A549 (cell line): ENCODE measurements at regions not wholly inside any gene's neighbourhood (a gene's known extent, or its start where the extent isn't known, plus 50 kb on each side); places are given as distances from the start of the nearest gene placed in this dataset.

Experiments used
- ATAC-seq, 2 experiments: fragments of 200-7000 bp in 1 of 2; fragments of >200 bp in 1 of 2; cut with Nextera tagmentation in 1 of 2; cut with Tn5 transposase in 1 of 2; 3 replicates each; pipeline versions ENCODE4 v1.8.0 to v1.9.1; 2018 to 2020; ENCODE audit warnings: mild to moderate bottlenecking in 1 of 2, moderate library complexity in 1 of 2
- CTCF ChIA-PET: fragments of 300-600 bp; sonication (Branson Sonifier 250); formaldehyde crosslinking; extraction: SDS; loops from one replicate; lab custom pipeline; 2021; ENCODE audit warnings: antibody characterized with exemption, inconsistent platforms; lab: Yijun Ruan, JAX
- POLR2A ChIA-PET: fragments of 350-600 bp; formaldehyde crosslinking; extraction: SDS; loops from one replicate; lab custom pipeline; 2021; ENCODE audit warnings: antibody characterized with exemption, inconsistent platforms; lab: Yijun Ruan, JAX
- DNase-seq, 2 experiments: peaks; one replicate each; pipeline versions ENCODE4 v3.0.0 to v3.0.0-alpha.2; 2011 to 2016; ENCODE audit warnings: low read depth in 1 of 2, low spot score in 1 of 2
- FAIRE-seq: peaks from 2 replicates; lab custom pipeline; 2011; peaks lifted over from hg19 to GRCh38; lab: Jason Lieb, UNC
- H3K27ac ChIP-seq, 2 experiments: fragments of >200 bp; sonication (Bioruptor Twin); formaldehyde crosslinking; 3 replicates each; pipeline ENCODE4 v1.5.1; 2016 to 2017
- H3K4me1 ChIP-seq: fragments of >200 bp; sonication (Bioruptor Twin); formaldehyde crosslinking; 3 replicates; pipeline ENCODE4 v1.6.1; 2016
- H3K4me2 ChIP-seq: fragments of >200 bp; sonication (Bioruptor Twin); formaldehyde crosslinking; 3 replicates; pipeline ENCODE4 v1.6.1; 2016
- H3K4me3 ChIP-seq: fragments of >200 bp; sonication (Bioruptor Twin); formaldehyde crosslinking; 3 replicates; pipeline ENCODE4 v1.5.1; 2016
- H3K9me3 ChIP-seq: fragments of >200 bp; sonication (Bioruptor Twin); formaldehyde crosslinking; 3 replicates; pipeline ENCODE4 v1.6.1; 2016
- CHD2 ChIP-seq: fragments of 150-350 bp; IDR thresholded peaks from 2 replicates; pipeline ENCODE4 v1.6.1; 2014; ENCODE audit warnings: low read length; ENCODE audit not compliant: partially characterized antibody
- E2F6 ChIP-seq: IDR thresholded peaks from 2 replicates; pipeline ENCODE4 v1.6.1; 2012; ENCODE audit warnings: low read depth, borderline replicate concordance
- ELK1 ChIP-seq: fragments of 150-350 bp; IDR thresholded peaks from 2 replicates; pipeline ENCODE4 v1.6.1; 2014; ENCODE audit warnings: low read depth, mild to moderate bottlenecking, low read length
- EP300 ChIP-seq, 2 experiments: fragments of >200 bp; sonication (Bioruptor Twin); formaldehyde crosslinking; IDR thresholded peaks; 2 replicates in 1 of 2; 3 replicates in 1 of 2; pipeline ENCODE4 v1.6.1; 2016 to 2017
- FOSL2 ChIP-seq, 2 experiments: fragments of 450-650 bp in 1 of 2; fragments of >200 bp in 1 of 2; sonication (Bioruptor Twin) in 1 of 2; formaldehyde crosslinking; IDR thresholded peaks; 2 replicates each; pipeline versions ENCODE4 v1.5.0 to v1.6.1; 2016 to 2020; ENCODE audit warnings: mild to moderate bottlenecking in 1 of 2, moderate library complexity in 1 of 2
- GATA3 ChIP-seq: IDR thresholded peaks from 2 replicates; pipeline ENCODE4 v1.6.1; 2012; ENCODE audit warnings: borderline replicate concordance
- HOXB13 ChIP-seq: fragments of 250-450 bp; sonication (Bioruptor Pico); IDR thresholded peaks from 2 replicates; pipeline ENCODE4 v1.5.0; 2020; ENCODE audit warnings: low read depth, mild to moderate bottlenecking, moderate library complexity
- JUN ChIP-seq, 2 experiments: fragments of >200 bp; sonication (Bioruptor Twin); formaldehyde crosslinking; IDR thresholded peaks; 2 replicates in 1 of 2; 3 replicates in 1 of 2; pipeline ENCODE4 v1.6.1; 2016 to 2017
- MYC ChIP-seq: IDR thresholded peaks from 2 replicates; pipeline ENCODE4 v1.6.1; 2012; ENCODE audit warnings: mild to moderate bottlenecking, inconsistent platforms, low read length, improper control_type of control experiment, borderline replicate concordance
- POLR2A ChIP-seq: IDR thresholded peaks from 2 replicates; pipeline ENCODE4 v1.6.1; 2012; ENCODE audit warnings: mild to moderate bottlenecking, low read length
- POLR2AphosphoS2 ChIP-seq: conservative IDR thresholded peaks from 2 replicates; pipeline ENCODE4 v1.6.1; 2012; ENCODE audit warnings: low read length, improper control_type of control experiment, inconsistent platforms
- RCOR1 ChIP-seq: fragments of 150-350 bp; IDR thresholded peaks from 2 replicates; pipeline ENCODE4 v1.6.1; 2014; ENCODE audit warnings: antibody characterized with exemption, low read length, low read depth
- RNF2 ChIP-seq: fragments of 200-600 bp; sonication (generic); IDR thresholded peaks from 2 replicates; pipeline ENCODE4 v1.6.1; 2016; ENCODE audit warnings: low read depth, mild to moderate bottlenecking, antibody characterized with exemption, moderate library complexity, borderline replicate concordance
- SMC3 ChIP-seq: fragments of >200 bp; sonication (Bioruptor Twin); formaldehyde crosslinking; IDR thresholded peaks from 3 replicates; pipeline ENCODE4 v1.6.1; 2018; ENCODE audit warnings: inconsistent platforms
- SREBF2 ChIP-seq: fragments of 450-650 bp; IDR thresholded peaks from 2 replicates; pipeline ENCODE4 v1.6.1; 2014; ENCODE audit warnings: mild to moderate bottlenecking, moderate library complexity
- TFCP2L1 ChIP-seq: fragments of 250-450 bp; sonication (Bioruptor Pico); IDR thresholded peaks from 2 replicates; pipeline ENCODE4 v1.5.0; 2021; ENCODE audit warnings: mild to moderate bottlenecking
- ZFP36 ChIP-seq: fragments of 450-650 bp; IDR thresholded peaks from 2 replicates; pipeline ENCODE4 v1.6.1; 2014; ENCODE audit warnings: borderline replicate concordance; ENCODE audit not compliant: partially characterized antibody
- ZNF302 ChIP-seq: fragments of 250-450 bp; sonication (Bioruptor Pico); IDR thresholded peaks from 2 replicates; pipeline ENCODE4 v1.9.0; 2021; ENCODE audit warnings: inconsistent platforms, mild to moderate bottlenecking, moderate library complexity
- ZSCAN20 ChIP-seq: fragments of 250-450 bp; sonication (Bioruptor Pico); IDR thresholded peaks from 2 replicates; pipeline ENCODE4 v1.8.0; 2022; ENCODE audit warnings: mild to moderate bottlenecking, moderate library complexity
- WGBS: methylation state at CpG from one replicate; pipeline ENCODE4 v1.1.6; 2017; ENCODE audit errors: missing lambda C conversion rate; 5-methylcytosine and 5-hydroxymethylcytosine counted together
- TF ChIP-seq, protein P1 (sequence below): fragments of >200 bp; sonication (Bioruptor Twin); formaldehyde crosslinking; IDR thresholded peaks from 3 replicates; pipeline ENCODE4 v1.5.1; 2016

GRCh38 chr11:104630352-104630751 lies 267.9 kb downstream of the CASP12 start:
- DNase-seq (no peak), FAIRE-seq (no peak), ATAC-seq (no peak)
- Histone ChIP-seq H3K4me1 (no peaks in the 10 kb centered on the region), H3K4me3 (no peak overlapping the region), H3K9me3 (no peaks in the 10 kb centered on the region), H3K27ac (no peak overlapping the region), H3K4me2 (no peak overlapping the region)
- TF ChIP-seq GATA3, result no peak
- TF ChIP-seq POLR2A, result no peak
- TF ChIP-seq HOXB13 (CRISPR knock-in tag), result no peak
- TF ChIP-seq, protein P1, sequence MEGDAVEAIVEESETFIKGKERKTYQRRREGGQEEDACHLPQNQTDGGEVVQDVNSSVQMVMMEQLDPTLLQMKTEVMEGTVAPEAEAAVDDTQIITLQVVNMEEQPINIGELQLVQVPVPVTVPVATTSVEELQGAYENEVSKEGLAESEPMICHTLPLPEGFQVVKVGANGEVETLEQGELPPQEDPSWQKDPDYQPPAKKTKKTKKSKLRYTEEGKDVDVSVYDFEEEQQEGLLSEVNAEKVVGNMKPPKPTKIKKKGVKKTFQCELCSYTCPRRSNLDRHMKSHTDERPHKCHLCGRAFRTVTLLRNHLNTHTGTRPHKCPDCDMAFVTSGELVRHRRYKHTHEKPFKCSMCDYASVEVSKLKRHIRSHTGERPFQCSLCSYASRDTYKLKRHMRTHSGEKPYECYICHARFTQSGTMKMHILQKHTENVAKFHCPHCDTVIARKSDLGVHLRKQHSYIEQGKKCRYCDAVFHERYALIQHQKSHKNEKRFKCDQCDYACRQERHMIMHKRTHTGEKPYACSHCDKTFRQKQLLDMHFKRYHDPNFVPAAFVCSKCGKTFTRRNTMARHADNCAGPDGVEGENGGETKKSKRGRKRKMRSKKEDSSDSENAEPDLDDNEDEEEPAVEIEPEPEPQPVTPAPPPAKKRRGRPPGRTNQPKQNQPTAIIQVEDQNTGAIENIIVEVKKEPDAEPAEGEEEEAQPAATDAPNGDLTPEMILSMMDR, result no peak
- no peak for TF ChIP-seq RNF2
- TF ChIP-seq ZSCAN20 (CRISPR knock-in tag), result no peak
- TF ChIP-seq TFCP2L1 (CRISPR knock-in tag), result no peak
- no peak for TF ChIP-seq RCOR1
- no peak for TF ChIP-seq POLR2AphosphoS2
- TF ChIP-seq MYC, result no peak
- no peak for TF ChIP-seq E2F6
- 62% methylated on average over 2 of the region's 2 CpGs for WGBS
- ChIA-PET POLR2A (no interaction called here), CTCF (no interaction called here)

DNA sequence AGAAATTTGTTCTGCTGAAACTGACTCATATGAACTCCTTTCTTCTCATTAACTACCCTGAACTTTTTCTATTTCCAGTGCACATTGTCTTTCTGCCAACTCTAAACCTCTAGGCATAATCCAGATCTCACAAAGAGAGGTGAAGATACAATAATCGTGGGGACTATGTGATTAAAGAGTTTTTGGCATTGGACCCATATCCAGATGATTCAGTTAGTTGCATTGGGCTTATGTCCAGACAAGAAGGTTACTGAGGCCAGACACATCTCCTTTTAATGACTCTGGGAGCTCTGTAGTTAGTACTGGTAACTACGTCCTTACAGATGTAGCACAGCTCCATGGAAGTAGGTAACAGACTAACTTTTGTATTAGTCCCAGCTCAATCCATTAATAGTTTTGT lies 273.0 kb downstream of the CASP12 start:
- ATAC-seq (no peak), FAIRE-seq (no peak), DNase-seq (no peak)
- Histone ChIP-seq H3K9me3 (no peaks in the 10 kb centered on the region), H3K4me3 (no peak overlapping the region), H3K4me1 (0 out of 3 replicates have a peak, but pooled peaks cover 3% of the 10 kb centered on the region), H3K27ac (no peak overlapping the region), H3K4me2 (no peak overlapping the region)
- WGBS, result 31% methylated on average over 2 of the region's 2 CpGs
- TF ChIP-seq JUN (IDR thresholded peaks at IDR 0.05) (no peak), GATA3 (no peak), CHD2 (no peak), ZFP36 (no peak), SREBF2 (no peak), SMC3 (no peak)
- CTCF ChIA-PET, result no interaction called here
- POLR2A ChIA-PET, result no interaction called here

DNA sequence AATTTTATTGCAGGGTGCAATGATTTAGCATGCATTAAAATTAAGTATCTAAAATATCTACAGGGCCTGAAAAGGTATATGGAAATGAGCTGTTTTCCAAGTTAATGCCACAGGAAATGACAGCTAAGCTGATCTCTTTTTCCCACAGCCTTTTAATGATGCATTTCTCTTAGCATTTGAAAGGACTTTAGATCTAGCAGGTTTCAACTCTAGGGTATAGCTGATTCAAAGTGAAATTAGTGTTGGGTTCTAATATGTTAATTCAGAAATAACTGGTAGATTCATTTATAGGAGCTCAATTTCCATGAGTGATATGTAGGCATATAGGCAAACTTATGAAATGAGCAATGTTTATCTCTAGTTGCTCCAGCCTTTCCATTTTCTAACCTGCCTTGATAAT lies 274.2 kb downstream of the CASP12 start:
- no peak for FAIRE-seq
- ChIA-PET POLR2A (no interaction called here), CTCF (no interaction called here)
- H3K4me1 ChIP-seq, result 0 out of 3 replicates have a peak, but pooled peaks cover 3% of the 10 kb centered on the region
- no peak for TF ChIP-seq CHD2
- no peak for TF ChIP-seq ZNF302 (CRISPR knock-in tag)
- no peak for TF ChIP-seq FOSL2 (IDR thresholded peaks at IDR 0.05)
- TF ChIP-seq FOSL2 (CRISPR knock-in tag; IDR thresholded peaks at IDR 0.05), result no peak
- no peak for TF ChIP-seq HOXB13 (CRISPR knock-in tag)
- no peak for TF ChIP-seq ELK1
- TF ChIP-seq JUN (IDR thresholded peaks at IDR 0.05), result no peak
- TF ChIP-seq EP300 (IDR thresholded peaks at IDR 0.05), result no peak
- no peak for TF ChIP-seq POLR2AphosphoS2
- TF ChIP-seq, all 56 proteins: peak for 0
- Histone ChIP-seq H3K9me3 (no peaks in the 10 kb centered on the region), H3K4me3 (no peak overlapping the region), H3K27ac (no peak overlapping the region), H3K4me2 (peak overlapping the region; percentile 25; the same call in 1 of the 3 replicates)
- no peak for ATAC-seq
- DNase-seq, result no peak
